SU-DHL-6 (cell line): ENCODE measurements at regions not wholly inside any gene's neighbourhood (a gene's known extent, or its start where the extent isn't known, plus 50 kb on each side); places are given as distances from the start of the nearest gene placed in this dataset.

Source experiments
- EZH2phosphoT487 ChIP-seq: fragments of 200-600 bp; sonication (generic), shearing (Covaris generic); conservative IDR thresholded peaks from 2 replicates; pipeline ENCODE4 v1.6.1; 2018; ENCODE audit warnings: mild to moderate bottlenecking, antibody characterized with exemption, low read length, moderate library complexity, mixed read lengths
- TF ChIP-seq, protein P1 (sequence below): fragments of 200-600 bp; sonication (generic); IDR thresholded peaks from one replicate; pipeline ENCODE4 v1.5.1; 2017; ENCODE audit warnings: antibody characterized with exemption, mild to moderate bottlenecking, low read length, moderate library complexity; ENCODE audit not compliant: insufficient read depth, poor library complexity, severe bottlenecking

DNA sequence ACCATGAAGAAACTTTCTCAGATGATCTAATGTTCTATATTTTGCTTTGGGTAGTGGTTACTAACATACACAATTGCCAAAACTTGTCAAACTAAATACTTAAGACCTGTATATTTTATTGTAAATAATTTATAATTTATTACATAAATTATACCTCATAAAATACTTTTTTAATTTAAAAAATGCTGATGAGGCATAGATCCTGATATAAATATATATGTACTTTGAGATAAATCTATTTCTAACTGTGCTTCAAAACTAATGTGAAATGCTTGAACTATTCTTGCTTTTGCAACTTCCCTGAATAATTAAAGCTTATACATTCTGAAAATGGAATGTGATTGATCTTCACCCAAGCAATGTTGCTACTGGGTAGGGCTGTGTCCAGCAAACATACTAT is 568.8 kb downstream of the INSC start:
- TF ChIP-seq, protein P1, sequence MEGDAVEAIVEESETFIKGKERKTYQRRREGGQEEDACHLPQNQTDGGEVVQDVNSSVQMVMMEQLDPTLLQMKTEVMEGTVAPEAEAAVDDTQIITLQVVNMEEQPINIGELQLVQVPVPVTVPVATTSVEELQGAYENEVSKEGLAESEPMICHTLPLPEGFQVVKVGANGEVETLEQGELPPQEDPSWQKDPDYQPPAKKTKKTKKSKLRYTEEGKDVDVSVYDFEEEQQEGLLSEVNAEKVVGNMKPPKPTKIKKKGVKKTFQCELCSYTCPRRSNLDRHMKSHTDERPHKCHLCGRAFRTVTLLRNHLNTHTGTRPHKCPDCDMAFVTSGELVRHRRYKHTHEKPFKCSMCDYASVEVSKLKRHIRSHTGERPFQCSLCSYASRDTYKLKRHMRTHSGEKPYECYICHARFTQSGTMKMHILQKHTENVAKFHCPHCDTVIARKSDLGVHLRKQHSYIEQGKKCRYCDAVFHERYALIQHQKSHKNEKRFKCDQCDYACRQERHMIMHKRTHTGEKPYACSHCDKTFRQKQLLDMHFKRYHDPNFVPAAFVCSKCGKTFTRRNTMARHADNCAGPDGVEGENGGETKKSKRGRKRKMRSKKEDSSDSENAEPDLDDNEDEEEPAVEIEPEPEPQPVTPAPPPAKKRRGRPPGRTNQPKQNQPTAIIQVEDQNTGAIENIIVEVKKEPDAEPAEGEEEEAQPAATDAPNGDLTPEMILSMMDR, result no peak
- TF ChIP-seq EZH2phosphoT487, result no peak
